K562 (cell line): ENCODE measurements at regions not wholly inside any gene's neighbourhood (a gene's known extent, or its start where the extent isn't known, plus 50 kb on each side); places are given as distances from the start of the nearest gene placed in this dataset.
A peak's percentile ranks its signal among the peaks of the same experiment; 100 is the strongest.

ENCODE experiments used
- ATF6 ChIP-seq: sonication (generic); formaldehyde crosslinking; IDR thresholded peaks from 2 replicates; pipeline ENCODE4 v1.4.0; 2020; ENCODE audit warnings: mild to moderate bottlenecking, missing genetic modification reagents
- CBX3 ChIP-seq, 2 experiments: IDR thresholded peaks; 1 replicate in 1 of 2; 2 replicates in 1 of 2; pipeline ENCODE4 v1.6.1; 2012; ENCODE audit warnings: inconsistent platforms in 2 of 2, low read length in 2 of 2, borderline replicate concordance in 1 of 2, control low read depth in 1 of 2
- E2F4 ChIP-seq: sonication (generic); formaldehyde crosslinking; IDR thresholded peaks from 2 replicates; pipeline ENCODE4 v1.8.0; 2022; ENCODE audit warnings: mild to moderate bottlenecking, low read depth, missing genetic modification reagents
- HES1 ChIP-seq: fragments of 450-650 bp; IDR thresholded peaks from 2 replicates; pipeline ENCODE4 v1.6.1; 2016; ENCODE audit warnings: low read depth, mild to moderate bottlenecking, moderate library complexity
- JUN ChIP-seq, 2 experiments: sonication (generic) in 1 of 2; formaldehyde crosslinking in 1 of 2; IDR thresholded peaks; 2 replicates each; pipeline versions ENCODE4 v1.6.1 to v1.8.0; 2012 to 2022; ENCODE audit warnings: borderline replicate concordance in 2 of 2, mild to moderate bottlenecking in 2 of 2, improper control_type of control experiment in 1 of 2, low read depth in 1 of 2, low read length in 1 of 2, missing genetic modification reagents in 1 of 2
- NR3C1 ChIP-seq: sonication (generic); formaldehyde crosslinking; IDR thresholded peaks from 2 replicates; pipeline ENCODE4 v1.8.1; 2022; ENCODE audit warnings: missing genetic modification reagents
- POLR2A ChIP-seq: fragments of 450-650 bp; conservative IDR thresholded peaks from 2 replicates; pipeline ENCODE4 v1.6.1; 2016
- PRDM10 ChIP-seq: fragments of 450-650 bp; IDR thresholded peaks from 2 replicates; pipeline ENCODE4 v1.6.1; 2018; ENCODE audit not compliant: partially characterized antibody
- SLC30A9 ChIP-seq: fragments of 250-450 bp; sonication (Bioruptor Pico); IDR thresholded peaks from 2 replicates; pipeline ENCODE4 v1.8.0; 2022; ENCODE audit warnings: mild to moderate bottlenecking, moderate library complexity
- SRSF3 ChIP-seq: fragments of 200-400 bp; formaldehyde crosslinking; IDR thresholded peaks from 2 replicates; pipeline ENCODE4 v1.6.1; 2016; ENCODE audit warnings: mild to moderate bottlenecking, low read length, moderate library complexity; ENCODE audit not compliant: insufficient read depth
- ZFP36 ChIP-seq: fragments of 150-350 bp; IDR thresholded peaks from 2 replicates; pipeline ENCODE4 v1.6.1; 2018; ENCODE audit warnings: low read length, low read depth; ENCODE audit not compliant: partially characterized antibody
- ZNF384 ChIP-seq: IDR thresholded peaks from 2 replicates; pipeline ENCODE4 v1.6.1; 2012; ENCODE audit warnings: low read depth, low read length, improper control_type of control experiment
- ZNF551 ChIP-seq: fragments of 250-450 bp; sonication (Bioruptor Pico); IDR thresholded peaks from 2 replicates; pipeline ENCODE4 v1.5.0; 2021; ENCODE audit warnings: mild to moderate bottlenecking, moderate library complexity
- TF ChIP-seq, protein P1 (sequence below): fragments of 450-650 bp; IDR thresholded peaks from 2 replicates; pipeline ENCODE4 v1.7.0; 2016; ENCODE audit warnings: borderline replicate concordance
- TF ChIP-seq, protein P2 (sequence below): fragments of 450-650 bp; formaldehyde crosslinking; IDR thresholded peaks from 2 replicates; pipeline ENCODE4 v1.4.0; 2020; ENCODE audit warnings: mild to moderate bottlenecking
- TF ChIP-seq, protein P3 (sequence below): fragments of 250-450 bp; sonication (Bioruptor Pico); IDR thresholded peaks from 2 replicates; pipeline ENCODE4 v1.4.0; 2020; ENCODE audit warnings: borderline replicate concordance

- TF ChIP-seq, protein P1, sequence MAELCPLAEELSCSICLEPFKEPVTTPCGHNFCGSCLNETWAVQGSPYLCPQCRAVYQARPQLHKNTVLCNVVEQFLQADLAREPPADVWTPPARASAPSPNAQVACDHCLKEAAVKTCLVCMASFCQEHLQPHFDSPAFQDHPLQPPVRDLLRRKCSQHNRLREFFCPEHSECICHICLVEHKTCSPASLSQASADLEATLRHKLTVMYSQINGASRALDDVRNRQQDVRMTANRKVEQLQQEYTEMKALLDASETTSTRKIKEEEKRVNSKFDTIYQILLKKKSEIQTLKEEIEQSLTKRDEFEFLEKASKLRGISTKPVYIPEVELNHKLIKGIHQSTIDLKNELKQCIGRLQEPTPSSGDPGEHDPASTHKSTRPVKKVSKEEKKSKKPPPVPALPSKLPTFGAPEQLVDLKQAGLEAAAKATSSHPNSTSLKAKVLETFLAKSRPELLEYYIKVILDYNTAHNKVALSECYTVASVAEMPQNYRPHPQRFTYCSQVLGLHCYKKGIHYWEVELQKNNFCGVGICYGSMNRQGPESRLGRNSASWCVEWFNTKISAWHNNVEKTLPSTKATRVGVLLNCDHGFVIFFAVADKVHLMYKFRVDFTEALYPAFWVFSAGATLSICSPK, result no peak
- TF ChIP-seq HES1, result no peak
- no peak for TF ChIP-seq NR3C1 (CRISPR knock-in tag)
- TF ChIP-seq SRSF3, result no peak
- TF ChIP-seq ATF6 (CRISPR knock-in tag), result no peak
- TF ChIP-seq JUN (IDR thresholded peaks at IDR 0.05; ENCODE audit: borderline replicate concordance, low read depth, low read length), result no peak
- no peak for TF ChIP-seq JUN (CRISPR knock-in tag; IDR thresholded peaks at IDR 0.05; ENCODE audit: borderline replicate concordance)
- TF ChIP-seq ZFP36, result no peak
- no peak for TF ChIP-seq E2F4 (CRISPR knock-in tag)
- peak; percentile 39 for TF ChIP-seq PRDM10
- peak in 1 of 2 experiments; percentile 77; a peak in 1 of 3 replicates for TF ChIP-seq CBX3 (IDR thresholded peaks at IDR 0.05; ENCODE audit: borderline replicate concordance in 1 of 2, low read length in 2 of 2)
- no peak for TF ChIP-seq SLC30A9 (CRISPR knock-in tag)
- no peak for TF ChIP-seq ZNF551 (CRISPR knock-in tag)
- TF ChIP-seq, protein P2, sequence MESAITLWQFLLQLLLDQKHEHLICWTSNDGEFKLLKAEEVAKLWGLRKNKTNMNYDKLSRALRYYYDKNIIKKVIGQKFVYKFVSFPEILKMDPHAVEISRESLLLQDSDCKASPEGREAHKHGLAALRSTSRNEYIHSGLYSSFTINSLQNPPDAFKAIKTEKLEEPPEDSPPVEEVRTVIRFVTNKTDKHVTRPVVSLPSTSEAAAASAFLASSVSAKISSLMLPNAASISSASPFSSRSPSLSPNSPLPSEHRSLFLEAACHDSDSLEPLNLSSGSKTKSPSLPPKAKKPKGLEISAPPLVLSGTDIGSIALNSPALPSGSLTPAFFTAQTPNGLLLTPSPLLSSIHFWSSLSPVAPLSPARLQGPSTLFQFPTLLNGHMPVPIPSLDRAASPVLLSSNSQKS (CRISPR knock-in tag), result no peak
- TF ChIP-seq ZNF384, result no peak
- TF ChIP-seq POLR2A, result no peak
- TF ChIP-seq, protein P3, sequence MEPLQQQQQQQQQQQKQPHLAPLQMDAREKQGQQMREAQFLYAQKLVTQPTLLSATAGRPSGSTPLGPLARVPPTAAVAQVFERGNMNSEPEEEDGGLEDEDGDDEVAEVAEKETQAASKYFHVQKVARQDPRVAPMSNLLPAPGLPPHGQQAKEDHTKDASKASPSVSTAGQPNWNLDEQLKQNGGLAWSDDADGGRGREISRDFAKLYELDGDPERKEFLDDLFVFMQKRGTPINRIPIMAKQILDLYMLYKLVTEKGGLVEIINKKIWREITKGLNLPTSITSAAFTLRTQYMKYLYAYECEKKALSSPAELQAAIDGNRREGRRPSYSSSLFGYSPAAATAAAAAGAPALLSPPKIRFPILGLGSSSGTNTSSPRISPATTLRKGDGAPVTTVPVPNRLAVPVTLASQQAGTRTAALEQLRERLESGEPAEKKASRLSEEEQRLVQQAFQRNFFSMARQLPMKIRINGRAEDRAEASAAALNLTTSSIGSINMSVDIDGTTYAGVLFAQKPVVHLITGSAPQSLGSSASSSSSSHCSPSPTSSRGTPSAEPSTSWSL (CRISPR knock-in tag), result no peak
Measured at GRCh38 chr1:224061436-224061835, 52.5 kb upstream of the FBXO28 start (continued).
